ELR (cell line): ENCODE measurements at regions not wholly inside any gene's neighbourhood (a gene's known extent, or its start where the extent isn't known, plus 50 kb on each side); places are given as distances from the start of the nearest gene placed in this dataset.

Experiments used
- DNase-seq: peaks from one replicate; pipeline ENCODE4 v3.0.0-alpha.2; 2015; ENCODE audit warnings: low read depth

DNA sequence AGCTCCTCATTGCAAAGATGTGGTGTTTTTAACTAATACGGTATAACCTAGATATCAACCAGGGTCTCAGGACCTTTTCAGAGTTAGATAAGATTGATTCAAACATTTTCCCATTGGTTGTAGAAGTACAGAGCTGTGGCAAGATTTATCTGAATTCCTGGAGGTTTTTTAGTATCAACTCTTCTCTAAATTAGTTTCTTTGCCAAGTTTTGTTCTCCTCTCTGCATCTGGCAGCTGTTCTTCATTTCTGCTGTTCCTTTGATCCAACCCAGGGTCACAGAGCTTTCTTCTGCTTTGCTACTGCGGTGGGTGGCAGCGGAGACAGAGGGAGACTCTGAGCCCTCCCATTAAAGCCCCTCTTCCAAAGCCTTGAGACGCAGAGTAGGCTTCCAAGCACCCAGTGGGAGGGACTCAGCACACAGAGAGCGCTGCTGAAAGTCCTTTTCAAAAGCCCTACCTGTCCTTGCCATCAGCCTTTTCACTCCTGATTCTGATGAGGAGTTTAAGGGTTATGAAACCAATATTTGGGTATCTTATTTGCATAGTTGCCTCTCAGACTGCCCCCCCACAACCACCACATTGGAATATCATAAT lies 146.3 kb upstream of the EEPD1 start:
- DNase-seq: no peak

DNA sequence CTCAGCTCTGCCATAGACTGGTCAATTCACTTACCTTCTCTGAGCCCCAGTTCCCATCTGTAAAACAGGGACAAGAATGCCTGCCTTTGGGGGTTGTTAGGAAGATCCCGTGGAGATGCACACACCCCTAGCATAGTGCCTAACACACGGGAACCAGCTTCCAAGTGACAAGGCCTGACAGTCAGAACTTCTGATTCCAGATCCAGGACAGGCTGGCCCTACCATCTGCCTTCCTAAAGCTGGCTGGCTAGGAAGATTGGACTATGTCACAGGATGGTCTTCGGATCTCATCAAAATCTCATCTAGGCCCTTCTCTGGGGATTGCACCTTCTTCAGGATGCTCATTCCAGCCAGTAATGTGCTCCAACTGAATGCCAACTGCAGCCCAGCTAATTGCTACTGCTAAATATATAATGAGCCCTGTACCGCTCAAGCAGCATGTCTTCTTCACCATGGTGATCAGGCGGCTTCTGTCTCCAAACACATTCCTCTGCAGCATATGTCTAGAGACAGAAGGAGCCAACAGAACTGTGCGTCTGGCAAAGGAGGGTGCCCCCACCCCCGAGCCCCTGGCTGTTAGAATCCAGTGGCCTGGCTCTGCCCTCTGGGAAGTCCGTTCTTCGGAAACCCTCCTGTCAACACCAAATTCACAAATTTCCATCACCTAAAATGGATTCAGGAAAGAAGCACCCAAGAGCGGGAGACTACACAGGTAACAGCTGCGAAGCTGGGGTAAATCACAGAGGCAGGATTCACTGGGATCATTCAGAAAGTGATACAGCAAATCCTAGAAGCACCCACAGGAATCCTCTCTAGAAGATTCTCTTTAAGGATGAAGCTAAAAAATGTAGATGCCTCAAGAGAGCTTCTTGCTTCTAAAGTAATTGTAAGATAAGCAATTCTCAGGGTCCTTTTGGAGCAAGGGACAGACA lies 142.1 kb upstream of the EEPD1 start:
- no peak for DNase-seq

DNA sequence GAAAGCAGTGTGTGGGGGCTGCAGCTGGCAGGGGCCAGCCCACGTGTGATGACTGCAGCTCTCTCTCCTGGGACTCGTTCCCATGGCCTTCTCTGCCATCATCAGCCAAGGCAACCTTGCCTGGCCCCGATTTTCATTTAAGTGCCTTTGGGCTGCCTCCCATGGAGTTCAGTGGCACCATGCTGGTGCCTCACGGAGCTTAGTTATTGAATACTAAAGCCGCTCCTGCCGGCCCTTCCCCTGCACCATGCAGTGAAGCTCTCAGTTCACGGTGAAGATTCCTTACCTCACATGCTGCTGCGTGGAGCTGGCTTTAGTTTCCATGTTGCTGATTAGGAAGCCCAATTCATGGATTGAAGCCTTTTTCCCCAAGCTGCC lies 141.5 kb upstream of the EEPD1 start:
- DNase-seq: no peak

- DNase-seq: no peak
Measured at GRCh38 chr7:36013246-36014014, 139.6 kb upstream of the EEPD1 start.

DNA sequence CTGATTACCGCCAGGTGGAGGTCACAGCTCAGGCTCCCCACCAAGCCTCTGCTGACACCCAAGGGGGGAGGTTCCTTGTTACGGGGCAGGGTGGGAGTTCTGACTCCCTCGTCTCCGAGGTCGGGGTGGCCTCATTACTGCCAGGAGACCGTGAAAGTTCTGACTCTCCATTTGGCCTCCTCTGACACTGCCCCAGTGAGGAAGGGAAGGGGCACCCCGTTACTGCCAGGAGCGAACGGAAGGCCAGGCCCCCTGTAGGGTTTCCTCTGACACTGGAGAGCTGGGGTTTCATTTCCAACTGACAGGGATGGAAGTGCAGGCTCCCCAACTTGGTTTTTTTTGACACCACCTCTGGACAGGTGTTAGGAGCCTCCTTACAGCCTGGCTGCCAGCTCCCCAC lies 138.1 kb upstream of the EEPD1 start:
- DNase-seq: no peak

GRCh38 chr7:36015733-36016132 lies 137.3 kb upstream of the EEPD1 start:
- DNase-seq: peak; percentile 75

DNA sequence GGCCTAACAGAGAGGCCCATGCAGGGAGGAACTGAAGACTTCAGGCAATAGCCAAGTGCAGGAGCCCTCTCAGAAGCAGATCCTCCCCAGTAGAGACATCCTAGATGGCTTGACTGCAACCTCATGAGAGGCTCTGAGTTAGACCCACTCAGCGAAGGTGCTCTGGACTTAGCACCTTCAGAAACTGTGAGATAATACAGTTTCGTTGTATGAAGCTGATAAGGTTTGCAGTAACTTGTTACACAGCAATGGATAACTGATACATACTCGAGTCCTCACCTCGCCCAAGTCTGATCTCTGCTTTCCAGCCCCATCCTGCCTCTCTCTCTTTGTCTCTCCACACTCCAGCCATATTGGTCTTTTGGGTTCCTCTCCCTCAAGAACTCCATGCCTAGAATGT lies 136.4 kb upstream of the EEPD1 start:
- no peak for DNase-seq

GRCh38 chr7:36017111-36017510 lies 135.9 kb upstream of the EEPD1 start:
- no peak for DNase-seq

DNA sequence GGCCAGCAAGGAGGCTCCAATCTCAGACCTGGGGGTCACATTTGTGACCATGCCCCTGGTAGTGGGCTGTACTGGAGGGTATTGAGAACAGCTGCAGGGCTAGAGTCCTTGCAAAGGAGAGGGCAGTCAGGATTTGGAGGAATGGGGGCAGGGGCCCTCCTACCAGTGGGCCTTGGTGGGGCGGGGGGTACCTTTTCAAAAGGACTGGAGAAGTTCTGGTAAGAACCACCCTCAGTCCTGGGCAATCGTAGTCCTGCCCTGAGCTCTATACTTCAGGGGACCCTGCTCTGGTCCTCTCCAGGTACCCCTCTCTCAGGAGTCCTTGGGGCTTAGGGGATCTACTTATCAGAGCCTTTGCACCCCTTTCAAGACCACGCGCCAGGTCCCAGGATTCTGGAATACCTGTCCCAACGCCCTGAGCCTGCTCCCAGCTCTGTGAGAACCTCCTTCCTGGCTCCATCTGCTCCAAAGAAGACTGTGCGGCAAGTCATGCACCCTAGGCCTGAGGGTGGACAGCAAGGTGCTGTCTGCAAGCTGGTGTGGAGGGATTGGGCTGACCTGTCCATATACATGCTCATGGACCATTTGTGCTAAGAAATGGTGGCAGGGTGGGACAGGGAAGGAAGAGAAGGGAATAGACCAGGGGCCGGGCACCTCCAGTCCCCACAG lies 134.1 kb upstream of the EEPD1 start:
- no peak for DNase-seq

GRCh38 chr7:36019538-36019937 lies 133.5 kb upstream of the EEPD1 start:
- no peak for DNase-seq

DNA sequence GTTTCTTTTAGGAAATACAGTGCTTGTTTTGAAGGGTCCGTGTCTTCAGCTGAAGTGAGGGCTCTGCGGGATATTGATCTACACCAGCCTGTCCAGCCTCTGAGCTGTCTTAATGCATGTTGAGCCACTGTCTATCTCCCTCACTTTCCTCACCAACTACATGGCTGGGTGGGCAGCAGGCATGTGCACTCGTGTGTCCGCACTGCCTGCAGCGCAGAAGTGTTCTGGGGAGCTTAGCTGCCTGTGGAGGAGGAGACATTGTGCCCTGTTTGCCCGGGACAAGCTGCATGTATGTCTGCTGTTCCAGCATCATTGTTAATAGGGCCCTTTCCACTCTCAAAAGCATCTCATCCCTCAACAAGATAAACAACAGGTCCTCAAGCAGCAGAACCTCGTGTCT lies 133.1 kb upstream of the EEPD1 start:
- no peak for DNase-seq

DNA sequence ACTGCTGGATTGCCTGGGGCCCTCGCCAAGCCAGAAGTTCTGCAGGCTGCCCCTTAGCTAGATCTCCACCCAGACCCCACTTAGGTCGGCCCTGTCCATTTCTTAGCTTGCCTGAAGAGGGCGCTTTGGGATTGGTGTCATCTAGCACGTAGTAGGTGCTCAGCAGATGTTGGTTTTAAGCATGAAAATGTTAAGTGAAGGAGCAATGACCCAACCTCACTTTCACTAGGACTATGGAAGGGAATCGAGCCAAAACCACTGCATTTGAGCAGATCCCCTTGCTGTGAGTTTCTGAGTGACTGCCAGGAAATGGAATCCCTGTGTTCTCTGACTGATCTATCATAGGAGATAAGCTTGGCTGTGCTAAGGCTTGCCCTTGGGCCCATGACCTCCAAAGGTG lies 131.7 kb upstream of the EEPD1 start:
- DNase-seq: peak; percentile 47

DNA sequence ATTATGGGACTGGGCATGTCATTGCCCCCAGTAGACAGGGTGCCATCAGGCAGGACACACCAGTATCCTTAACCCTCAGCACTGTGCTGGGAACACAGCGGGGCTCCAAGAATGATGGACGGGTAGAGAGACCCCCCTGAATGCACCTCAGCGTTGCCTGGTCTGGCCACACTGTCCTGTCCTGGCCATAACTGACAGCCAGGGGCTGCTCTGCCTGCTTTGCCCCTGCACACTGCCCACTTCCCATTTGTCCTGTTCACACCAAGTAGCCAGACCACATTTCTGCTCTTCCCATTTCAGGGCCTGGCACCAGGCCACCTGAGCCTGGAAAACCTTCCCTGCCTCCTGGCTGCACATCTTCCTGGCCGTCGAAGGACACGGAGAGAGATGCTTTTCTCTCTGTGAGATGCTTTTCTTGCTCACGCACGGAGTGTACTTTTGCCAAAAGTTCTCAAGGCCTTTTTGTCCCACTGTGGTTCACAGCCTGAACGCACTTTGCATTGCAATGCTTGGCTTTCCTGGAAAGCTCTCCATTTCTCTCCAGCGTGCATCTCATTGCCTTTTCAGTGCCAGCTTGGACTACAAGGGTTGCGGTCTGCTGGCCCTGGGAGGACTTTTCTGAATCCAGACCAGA lies 131.0 kb upstream of the EEPD1 start:
- no peak for DNase-seq

DNA sequence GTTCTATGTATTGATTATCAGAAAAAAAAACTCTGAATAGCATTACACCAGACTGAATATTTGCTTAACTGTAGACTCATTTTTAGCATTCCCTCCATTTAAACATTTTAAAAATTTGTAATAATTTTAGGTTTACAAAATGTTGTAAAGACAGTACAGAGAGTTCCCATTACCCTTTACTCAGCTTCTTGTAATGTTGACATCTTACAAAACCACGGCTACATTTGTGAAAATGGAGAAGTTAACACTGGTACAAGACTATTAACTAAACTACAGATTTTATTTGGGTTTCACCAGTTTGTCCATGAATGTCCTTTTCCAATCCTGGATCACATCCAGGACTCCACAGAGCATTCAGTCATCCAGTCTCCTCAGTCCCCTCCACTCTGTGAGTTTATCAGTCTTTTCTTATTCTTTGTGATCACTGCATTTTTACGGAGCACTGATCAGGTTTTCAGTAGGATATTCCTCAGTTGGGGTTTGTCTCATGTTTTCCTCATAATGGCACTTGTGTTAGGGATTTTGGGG lies 130.0 kb upstream of the EEPD1 start:
- no peak for DNase-seq

- DNase-seq: no peak
Measured at GRCh38 chr7:36025190-36025589, 127.9 kb upstream of the EEPD1 start.

DNA sequence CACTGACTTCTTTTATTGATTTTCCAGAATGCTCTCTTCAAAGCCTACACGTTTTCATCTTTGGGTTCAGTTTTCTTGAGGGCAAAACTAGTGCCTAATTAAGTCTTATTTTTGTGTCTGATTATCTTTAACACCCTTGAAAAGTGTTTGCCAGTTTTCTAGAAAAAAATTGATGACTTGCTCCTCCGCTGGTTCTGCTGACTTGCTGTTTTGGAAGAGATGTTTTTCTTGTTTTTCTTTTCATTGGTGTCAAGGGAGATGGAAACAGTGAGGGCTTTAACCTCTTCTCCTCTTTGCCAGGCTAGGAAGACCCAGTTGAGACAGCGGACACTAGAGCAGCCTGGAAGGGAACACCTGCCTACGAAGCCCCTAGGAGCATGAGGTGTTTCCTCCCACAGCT lies 123.7 kb upstream of the EEPD1 start:
- DNase-seq: no peak

GRCh38 chr7:36029853-36030515 lies 123.1 kb upstream of the EEPD1 start:
- no peak for DNase-seq

- DNase-seq: no peak
Measured at GRCh38 chr7:36032361-36032818, 120.7 kb upstream of the EEPD1 start.

DNA sequence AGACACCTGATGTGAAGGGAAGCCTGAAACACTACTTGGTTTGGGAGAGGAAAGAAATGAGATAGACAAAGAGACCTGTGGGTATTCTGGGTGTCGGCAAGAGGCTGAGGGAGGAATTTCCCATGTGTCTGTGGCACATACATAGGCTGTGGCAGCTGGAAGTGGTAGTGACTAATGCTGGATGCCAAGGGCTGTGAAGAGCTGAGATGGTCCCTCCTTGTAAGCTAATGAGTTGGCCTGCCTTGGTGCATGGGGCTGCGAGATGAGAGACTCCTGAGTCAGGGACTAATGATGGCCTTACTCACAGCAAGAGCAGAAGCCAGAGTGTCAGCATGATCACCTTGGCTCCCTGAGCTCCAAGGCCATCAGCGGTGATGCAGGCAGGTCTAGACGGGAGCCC lies 119.0 kb upstream of the EEPD1 start:
- DNase-seq: peak; percentile 92

DNA sequence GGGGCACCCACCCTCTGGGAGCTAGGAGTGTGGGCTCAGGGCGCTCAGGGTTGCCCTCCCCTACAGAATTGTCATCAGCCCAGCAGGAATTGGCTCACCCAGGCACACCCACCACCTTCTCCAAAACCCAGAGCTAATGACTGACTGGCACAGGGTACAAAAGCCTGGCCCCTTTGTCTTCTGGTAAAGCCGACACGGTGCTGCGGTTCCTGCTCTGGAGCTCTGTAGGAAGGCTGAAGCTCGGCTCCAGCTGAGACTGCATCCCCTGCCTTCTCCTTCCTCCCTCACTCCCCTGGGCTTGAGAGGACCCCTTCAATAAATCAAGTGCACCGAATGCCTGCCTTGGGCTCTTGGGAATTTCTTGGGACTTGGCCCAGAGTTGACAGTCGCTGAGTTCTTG lies 117.9 kb upstream of the EEPD1 start:
- DNase-seq: no peak

DNA sequence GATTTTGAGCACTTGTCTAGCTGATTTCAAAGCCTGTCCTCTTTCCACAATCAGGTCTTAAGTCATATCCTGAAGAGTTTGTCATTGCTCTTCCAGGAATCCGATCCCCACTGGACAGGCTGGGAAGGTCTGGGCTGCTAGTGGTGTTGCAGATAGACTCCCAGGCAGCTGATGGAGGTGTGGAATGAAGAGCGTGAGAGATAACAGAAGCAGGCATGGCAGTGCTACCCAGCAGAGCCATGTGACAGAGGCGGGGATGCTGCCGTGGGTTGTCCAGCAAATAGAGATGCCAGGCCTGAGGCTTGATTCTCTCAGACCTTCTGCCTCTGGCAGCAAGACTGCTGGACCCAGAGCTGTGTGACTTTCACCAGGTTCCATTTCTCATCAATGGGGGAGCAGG lies 116.5 kb upstream of the EEPD1 start:
- peak; percentile 43 for DNase-seq
